OCI-LY7 (cell line): ENCODE measurements at regions not wholly inside any gene's neighbourhood (a gene's known extent, or its start where the extent isn't known, plus 50 kb on each side); places are given as distances from the start of the nearest gene placed in this dataset.

ENCODE experiments used
- EZH2phosphoT487 ChIP-seq: fragments of 200-600 bp; sonication (generic); IDR thresholded peaks from 2 replicates; pipeline ENCODE4 v1.6.1; 2018; ENCODE audit warnings: low read depth, borderline replicate concordance, mild to moderate bottlenecking, mixed run types, antibody characterized with exemption, low read length, moderate library complexity, mixed read lengths
- TF ChIP-seq, protein P1 (sequence below): fragments of 200-600 bp; sonication (generic); conservative IDR thresholded peaks from 2 replicates; pipeline ENCODE4 v1.5.1; 2014; ENCODE audit warnings: mild to moderate bottlenecking, antibody characterized with exemption, low read length, moderate library complexity, mixed read lengths

DNA sequence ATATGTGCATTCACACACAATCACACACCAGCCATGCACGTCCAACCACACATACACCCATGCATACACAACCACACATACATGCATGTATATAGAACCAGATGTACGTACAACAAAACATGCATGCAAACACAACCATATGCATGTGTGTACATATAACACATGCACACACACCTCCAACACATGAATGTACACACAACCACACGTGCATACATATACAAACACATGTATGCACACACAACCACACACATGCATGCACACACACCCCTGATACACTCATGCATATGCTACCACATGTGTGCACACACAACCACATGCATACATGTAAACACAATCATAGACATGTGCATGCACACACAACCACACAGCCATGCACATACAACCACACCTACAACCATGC is 52.0 kb upstream of the SDK2 start:
- TF ChIP-seq, protein P1, sequence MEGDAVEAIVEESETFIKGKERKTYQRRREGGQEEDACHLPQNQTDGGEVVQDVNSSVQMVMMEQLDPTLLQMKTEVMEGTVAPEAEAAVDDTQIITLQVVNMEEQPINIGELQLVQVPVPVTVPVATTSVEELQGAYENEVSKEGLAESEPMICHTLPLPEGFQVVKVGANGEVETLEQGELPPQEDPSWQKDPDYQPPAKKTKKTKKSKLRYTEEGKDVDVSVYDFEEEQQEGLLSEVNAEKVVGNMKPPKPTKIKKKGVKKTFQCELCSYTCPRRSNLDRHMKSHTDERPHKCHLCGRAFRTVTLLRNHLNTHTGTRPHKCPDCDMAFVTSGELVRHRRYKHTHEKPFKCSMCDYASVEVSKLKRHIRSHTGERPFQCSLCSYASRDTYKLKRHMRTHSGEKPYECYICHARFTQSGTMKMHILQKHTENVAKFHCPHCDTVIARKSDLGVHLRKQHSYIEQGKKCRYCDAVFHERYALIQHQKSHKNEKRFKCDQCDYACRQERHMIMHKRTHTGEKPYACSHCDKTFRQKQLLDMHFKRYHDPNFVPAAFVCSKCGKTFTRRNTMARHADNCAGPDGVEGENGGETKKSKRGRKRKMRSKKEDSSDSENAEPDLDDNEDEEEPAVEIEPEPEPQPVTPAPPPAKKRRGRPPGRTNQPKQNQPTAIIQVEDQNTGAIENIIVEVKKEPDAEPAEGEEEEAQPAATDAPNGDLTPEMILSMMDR = no peak
- no peak for TF ChIP-seq EZH2phosphoT487
